Cardiac septum (tissue), 1 donor: ENCODE measurements at regions not wholly inside any gene's neighbourhood (a gene's known extent, or its start where the extent isn't known, plus 50 kb on each side); places are given as distances from the start of the nearest gene placed in this dataset.
"Not testable (repeated sequence)": the region's sequence is repeated elsewhere in the genome, so short reads cannot be mapped to it uniquely, and the experiment has no call there.

Experiments used
- DNase-seq: peaks from one replicate; pipeline ENCODE4 v3.0.0-alpha.2; 2020; ENCODE audit warnings: low spot score
- intact Hi-C: fragments of 100-400 bp; cut with DNase I; formaldehyde crosslinking; loops from one replicate; pipeline ENCODE4 v1.14.0; 2022
- donor health status: DM: no; HTN: no; CAD: no.

- no peak for DNase-seq
- intact Hi-C loops = no loop called here
Measured at GRCh38 chr10:108615576-108616320, 1307.6 kb downstream of the XPNPEP1 start.

DNA sequence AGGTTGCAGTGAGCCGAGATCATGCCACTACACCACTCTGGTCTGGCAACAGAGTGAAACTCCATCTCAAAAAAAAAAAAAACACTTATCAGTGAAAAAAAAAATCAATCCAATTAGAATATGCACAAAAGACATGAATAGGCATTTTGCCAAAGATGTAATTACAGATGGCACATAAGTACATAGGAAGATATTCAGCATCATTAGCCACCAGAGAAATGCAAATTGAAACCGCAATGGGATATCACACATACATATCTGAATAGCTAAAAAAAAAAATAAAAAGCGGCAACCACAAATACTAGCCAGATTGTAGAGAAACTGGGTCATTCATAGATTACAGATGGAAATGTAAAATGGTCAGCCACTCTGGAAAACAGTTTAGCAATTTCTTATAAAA, 1310.8 kb downstream of the XPNPEP1 start:
- DNase-seq = no peak
- intact Hi-C loops = no loop called here

GRCh38 chr10:108608860-108609259, 1314.5 kb downstream of the XPNPEP1 start:
- no peak for DNase-seq
- intact Hi-C loops = no loop called here

DNA sequence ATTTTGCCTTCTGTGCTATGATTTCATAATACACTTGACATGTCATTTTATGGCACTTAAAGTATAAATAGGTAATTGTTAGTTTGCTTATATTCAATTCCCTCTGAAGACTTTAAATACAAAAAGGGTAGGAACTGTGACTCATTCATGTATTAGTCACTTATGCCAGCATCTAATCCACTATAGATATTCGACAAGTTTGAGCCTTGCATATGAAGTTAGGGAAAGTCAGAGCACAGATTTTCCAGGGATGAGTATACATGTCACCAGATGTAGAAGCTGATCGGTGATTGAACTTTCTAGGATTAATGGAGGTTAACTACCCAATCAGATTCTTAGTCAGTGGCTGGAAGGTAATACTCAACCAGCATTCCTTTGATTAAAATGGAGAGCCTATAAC, 1321.5 kb downstream of the XPNPEP1 start:
- intact Hi-C loops = no loop called here
- DNase-seq = no peak

- intact Hi-C loops, DNase-seq: not testable (repeated sequence)
Measured at GRCh38 chr10:108600511-108600910, 1322.8 kb downstream of the XPNPEP1 start.

DNA sequence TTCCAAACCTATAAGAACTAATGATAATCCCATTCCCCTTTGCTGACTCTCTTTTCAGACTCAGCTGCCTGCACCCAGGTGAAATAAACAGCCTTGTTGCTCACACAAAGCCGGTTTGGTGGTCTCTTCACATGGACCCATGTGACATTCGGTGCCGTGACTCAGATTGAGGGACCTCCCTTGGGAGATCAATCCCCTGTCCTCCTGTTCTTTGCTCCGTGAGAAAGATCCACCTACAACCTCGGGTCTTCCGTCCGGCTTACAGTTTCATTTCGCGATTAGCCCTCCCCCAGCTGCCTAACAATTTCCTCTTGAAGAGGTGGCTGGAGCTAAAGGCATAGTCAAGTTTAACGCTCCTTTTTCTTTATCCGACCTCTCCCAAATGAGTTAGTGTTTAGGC, 1324.0 kb downstream of the XPNPEP1 start:
- intact Hi-C loops, DNase-seq: not testable (repeated sequence)

GRCh38 chr10:108598831-108599230, 1324.5 kb downstream of the XPNPEP1 start:
- intact Hi-C loops = no loop called here

DNA sequence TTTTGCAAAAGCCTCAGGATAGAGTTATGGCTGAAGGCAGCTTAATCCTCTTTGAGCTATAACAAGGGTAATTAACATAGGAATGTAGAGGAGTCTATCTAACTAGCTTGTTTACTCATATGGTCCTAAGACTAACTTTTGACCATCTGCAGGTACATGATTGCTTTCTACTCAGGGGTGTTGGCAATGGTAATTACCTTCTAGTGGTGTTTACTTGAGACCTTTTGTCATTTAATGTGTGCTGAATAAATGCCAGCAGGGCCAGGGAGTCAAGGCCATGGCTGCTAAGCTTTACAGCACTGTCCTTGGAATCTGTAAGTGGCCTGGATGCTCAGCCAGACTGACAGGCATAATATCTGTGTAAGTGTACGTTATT, 1325.0 kb downstream of the XPNPEP1 start:
- no peak for DNase-seq
- intact Hi-C loops = no loop called here

More at GRCh38 chr10:108598831-108599230, 1324.5 kb downstream of the XPNPEP1 start:
- DNase-seq = no peak

- intact Hi-C loops = no loop called here
- no peak for DNase-seq
Measured at GRCh38 chr10:108597657-108598319, 1325.5 kb downstream of the XPNPEP1 start.

GRCh38 chr10:108597031-108597430, 1326.3 kb downstream of the XPNPEP1 start:
- intact Hi-C loops = no loop called here
- DNase-seq = no peak

DNA sequence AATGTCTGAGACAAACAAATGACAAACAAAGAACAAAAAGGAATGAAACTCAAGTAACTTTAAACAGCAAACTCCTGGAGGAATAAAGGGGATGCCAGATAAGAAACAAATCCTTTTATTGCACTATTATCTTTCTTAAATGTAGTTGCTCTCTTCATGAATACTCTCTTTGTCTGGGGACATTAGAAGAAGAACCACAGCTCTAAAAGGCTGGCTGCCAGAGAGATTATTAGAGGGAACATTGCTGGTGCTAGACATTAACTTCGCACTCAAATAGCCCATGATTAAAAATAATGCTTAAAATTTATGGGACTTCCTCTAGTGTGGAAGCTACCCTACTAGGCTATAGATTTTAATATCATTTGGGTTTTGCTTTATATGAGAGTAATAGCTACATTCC, 1330.4 kb downstream of the XPNPEP1 start:
- no peak for DNase-seq
- intact Hi-C loops = no loop called here

- no peak for DNase-seq
- intact Hi-C loops = no loop called here
Measured at GRCh38 chr10:108591417-108591816, 1331.9 kb downstream of the XPNPEP1 start.

- intact Hi-C loops = no loop called here
- no peak for DNase-seq
Measured at GRCh38 chr10:108586424-108586823, 1336.9 kb downstream of the XPNPEP1 start.

DNA sequence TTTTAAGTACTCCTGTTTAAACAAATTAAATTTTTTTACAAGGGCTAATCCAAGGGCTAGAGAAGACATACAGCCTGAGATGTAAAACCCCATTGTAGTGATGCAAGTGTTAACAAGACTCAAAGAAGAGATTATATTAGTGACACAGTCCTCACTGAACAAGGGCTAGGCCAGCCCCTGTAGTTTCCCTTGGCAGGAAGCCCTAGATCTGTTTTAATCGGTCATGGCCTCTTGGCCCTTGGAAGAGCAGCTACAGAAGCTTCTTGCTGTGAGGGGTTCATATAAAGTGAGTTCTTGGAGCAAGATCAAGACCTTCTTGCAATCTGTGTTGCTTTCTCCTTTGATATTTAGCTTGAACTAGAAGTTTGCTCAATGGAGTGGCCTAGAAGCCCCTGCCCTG, 1339.4 kb downstream of the XPNPEP1 start:
- no peak for DNase-seq
- intact Hi-C loops = no loop called here

- no peak for DNase-seq
- intact Hi-C loops = no loop called here
Measured at GRCh38 chr10:108582888-108583287, 1340.4 kb downstream of the XPNPEP1 start.

DNA sequence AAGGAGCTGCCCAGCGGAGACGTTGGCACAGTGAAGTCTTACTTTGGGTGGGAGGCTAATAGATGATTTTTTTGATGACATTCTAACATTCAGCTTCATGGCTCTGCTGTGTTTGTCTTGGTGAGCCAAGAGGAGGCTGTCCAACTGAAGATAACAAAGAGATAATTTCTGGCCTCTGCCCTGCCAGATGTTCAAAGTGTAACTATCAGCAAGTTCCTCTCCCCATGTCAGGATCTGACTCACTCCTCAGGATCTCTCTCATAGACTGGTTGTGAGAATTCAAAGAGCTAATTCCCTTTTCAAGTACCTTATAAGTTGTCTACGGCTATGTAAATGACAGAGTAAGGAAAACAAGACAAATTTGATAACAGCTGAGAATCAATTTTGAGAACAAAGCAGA, 1340.9 kb downstream of the XPNPEP1 start:
- intact Hi-C loops = no loop called here

DNA sequence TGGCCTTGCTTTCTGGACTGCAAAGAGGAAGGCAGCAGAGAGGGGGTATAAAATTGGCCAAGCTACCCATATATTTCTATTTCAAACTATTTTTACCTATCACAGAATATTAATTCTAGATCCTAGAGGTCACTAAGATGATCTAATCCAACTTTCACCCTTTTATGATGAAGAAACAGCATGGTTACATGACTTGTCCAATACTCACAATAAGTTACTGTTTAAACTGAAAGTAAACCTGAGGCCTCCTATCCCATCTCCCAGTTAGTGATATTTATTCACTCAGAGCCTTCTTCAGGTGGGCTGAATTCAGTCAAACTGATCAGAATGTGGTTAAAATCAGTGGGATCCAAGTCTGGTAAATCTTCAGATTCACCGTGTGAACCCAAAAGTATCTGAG, 1345.1 kb downstream of the XPNPEP1 start:
- intact Hi-C loops = no loop called here
- DNase-seq = no peak

More for the DNA sequence above, 1340.9 kb downstream of the XPNPEP1 start:
- no peak for DNase-seq

GRCh38 chr10:108574233-108574632, 1349.1 kb downstream of the XPNPEP1 start:
- intact Hi-C loops = no loop called here
- no peak for DNase-seq

GRCh38 chr10:108568824-108569223, 1354.5 kb downstream of the XPNPEP1 start:
- intact Hi-C loops = no loop called here
- DNase-seq = no peak

DNA sequence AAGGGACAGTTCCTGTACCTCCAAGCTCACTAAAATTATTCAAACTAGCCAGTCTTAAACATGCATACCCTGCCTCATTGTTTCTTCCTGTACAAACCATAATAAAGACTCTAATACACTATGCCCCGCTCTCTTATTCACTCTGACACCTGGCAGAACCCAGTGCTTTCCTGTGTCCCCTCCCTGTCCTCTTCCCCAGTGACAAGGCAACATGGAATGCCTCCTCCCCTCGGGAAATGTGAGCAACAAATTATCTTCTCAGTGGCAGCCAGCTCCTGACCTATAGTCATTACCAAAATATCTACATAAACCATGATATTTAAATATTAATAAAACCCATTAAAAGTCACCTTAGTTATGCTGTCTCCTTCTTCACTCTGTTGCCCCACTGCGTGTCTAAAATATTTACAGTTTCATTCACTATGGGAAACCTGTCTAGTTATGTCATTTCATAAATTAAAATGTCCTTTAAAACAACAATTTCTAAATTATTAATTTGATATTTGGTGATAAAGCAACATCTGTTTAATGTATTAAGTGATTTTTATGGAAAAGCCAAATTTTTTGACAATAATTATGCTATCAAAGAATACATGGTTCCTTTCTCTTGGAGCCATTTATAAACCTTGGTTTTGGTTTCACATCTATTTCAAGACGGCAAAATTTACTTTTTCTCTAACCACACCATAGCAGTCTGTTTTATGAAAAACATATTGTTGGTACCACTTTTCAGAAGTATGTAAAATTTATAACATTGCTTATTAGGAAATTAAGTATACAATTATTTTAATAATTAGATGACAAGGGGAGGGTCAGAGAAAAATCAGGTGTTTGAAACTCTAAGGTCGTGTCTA, 1355.2 kb downstream of the XPNPEP1 start:
- DNase-seq = no peak
- intact Hi-C loops = no loop called here
